ENCODE measurements at regions not wholly inside any gene's neighbourhood (a gene's known extent, or its start where the extent isn't known, plus 50 kb on each side); places are given as distances from the start of the nearest gene placed in this dataset.

- H3K27me3 ChIP-seq (ENCODE audit: control insufficient read depth in 1 of 2, insufficient read depth in 2 of 2, low read length in 2 of 2) = no peaks in the 10 kb centered on the region
- H3K9ac ChIP-seq (ENCODE audit: insufficient read depth, low read depth, low read length) = no peak overlapping the region
- FAIRE-seq (no peak), DNase-seq (ENCODE audit: low spot score) (no peak), ATAC-seq (no peak)
- H3K79me2 ChIP-seq (ENCODE audit: insufficient read depth, low read length) = no peaks in the 10 kb centered on the region
- BruUV-seq (replicated peaks) = no TSS peak
- H3K4me3 ChIP-seq (replicated peaks in 1 of 3; ENCODE audit: insufficient read depth in 1 of 3, low read depth in 2 of 3, low read length in 3 of 3) = no peak overlapping the region
- H4K20me1 ChIP-seq (ENCODE audit: insufficient read depth, low read length) = no peaks in the 10 kb centered on the region
- H3K27ac ChIP-seq (ENCODE audit: extremely low read length, insufficient read depth, low read length) = no peak overlapping the region
- no peaks in the 10 kb centered on the region for H3K4me1 ChIP-seq (ENCODE audit: insufficient read depth, low read length)
- H3K4me2 ChIP-seq (ENCODE audit: low read depth, low read length) = no peak overlapping the region
- ChIA-PET CTCF (ENCODE audit: low intra/inter-chr PET ratio, low total read pairs) (no interaction called here), POLR2A (no interaction called here)
- no peak for TF ChIP-seq ZSCAN25 (CRISPR knock-in tag; IDR thresholded peaks at IDR 0.05)
- TF ChIP-seq MTA1 (CRISPR knock-in tag; IDR thresholded peaks at IDR 0.05; ENCODE audit: borderline replicate concordance) = no peak
- TF ChIP-seq CSRNP1 (CRISPR knock-in tag; IDR thresholded peaks at IDR 0.05) = no peak
- no peak for TF ChIP-seq STAT6 (CRISPR knock-in tag; IDR thresholded peaks at IDR 0.05; ENCODE audit: borderline replicate concordance)
- TF ChIP-seq MTF1 (CRISPR knock-in tag; IDR thresholded peaks at IDR 0.05) = no peak
- TF ChIP-seq ZSCAN20 (CRISPR knock-in tag; IDR thresholded peaks at IDR 0.05; ENCODE audit: borderline replicate concordance) = no peak
- no peak for TF ChIP-seq CREB3 (CRISPR knock-in tag; IDR thresholded peaks at IDR 0.05)
- TF ChIP-seq MBD4 (IDR thresholded peaks at IDR 0.05; ENCODE audit: borderline replicate concordance, low read length) = no peak
- no peak for TF ChIP-seq ZNF235 (CRISPR knock-in tag; IDR thresholded peaks at IDR 0.05; ENCODE audit: borderline replicate concordance)
- TF ChIP-seq NPAS2 (CRISPR knock-in tag; IDR thresholded peaks at IDR 0.05; ENCODE audit: borderline replicate concordance) = no peak
- no peak for TF ChIP-seq TFAP4 (IDR thresholded peaks at IDR 0.05; ENCODE audit: borderline replicate concordance, low read depth)
- no peak for TF ChIP-seq ZBTB14 (CRISPR knock-in tag; IDR thresholded peaks at IDR 0.05)
- TF ChIP-seq ZBTB38 (CRISPR knock-in tag; IDR thresholded peaks at IDR 0.05) = no peak
- H3K36me3 ChIP-seq (replicated peaks in 1 of 2; ENCODE audit: control insufficient read depth in 1 of 2, insufficient read depth in 2 of 2, low read length in 2 of 2) = no peaks in the 10 kb centered on the region
- 3% methylated on average over 1 of the region's 1 CpG for WGBS (ENCODE audit: low lambda C conversion rate)
- peaks cover 76% of the 10 kb centered on the region for H3K9me3 ChIP-seq (ENCODE audit: low read length)
- in situ Hi-C loops (cut with HindIII; ENCODE audit: extremely low pct_ligation_motif_present, low pct_unique_long_range_greater_than_20kb) (no loop called here), intact Hi-C loops (cut with micrococcal nuclease; ENCODE audit: unreplicated experiment) (no loop called here)
- H2AFZ ChIP-seq (ENCODE audit: low read length) = no peak overlapping the region
Measured at GRCh38 chr1:80894921-80895320, 905.8 kb upstream of the ADGRL2 start.

Measured in HepG2 (cell line).